ENCODE measurements at regions not wholly inside any gene's neighbourhood (a gene's known extent, or its start where the extent isn't known, plus 50 kb on each side); places are given as distances from the start of the nearest gene placed in this dataset.

DNA sequence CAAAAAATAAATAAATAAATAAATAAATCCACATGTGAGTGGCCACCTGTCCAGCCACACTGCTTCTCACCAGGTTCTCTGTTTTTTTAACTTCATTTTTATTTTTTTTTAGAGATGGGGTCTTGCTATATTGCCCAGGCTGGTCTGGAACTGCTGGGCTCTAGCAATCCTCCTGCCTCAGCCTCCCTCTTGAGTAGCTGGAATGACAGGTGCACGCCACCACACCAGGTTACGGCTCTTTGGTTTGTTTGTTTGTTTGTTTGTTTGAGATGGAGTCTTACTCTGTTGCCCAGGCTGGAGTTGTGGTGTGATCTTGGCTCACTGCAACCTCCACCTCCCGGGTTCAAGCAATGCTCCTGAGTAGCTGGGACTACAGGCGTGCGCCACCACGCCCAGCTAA is 94.5 kb upstream of the CACNA1A start:
- no peak for DNase-seq

- no peak for DNase-seq
Measured at GRCh38 chr19:13600091-13600490, 93.8 kb upstream of the CACNA1A start.

DNA sequence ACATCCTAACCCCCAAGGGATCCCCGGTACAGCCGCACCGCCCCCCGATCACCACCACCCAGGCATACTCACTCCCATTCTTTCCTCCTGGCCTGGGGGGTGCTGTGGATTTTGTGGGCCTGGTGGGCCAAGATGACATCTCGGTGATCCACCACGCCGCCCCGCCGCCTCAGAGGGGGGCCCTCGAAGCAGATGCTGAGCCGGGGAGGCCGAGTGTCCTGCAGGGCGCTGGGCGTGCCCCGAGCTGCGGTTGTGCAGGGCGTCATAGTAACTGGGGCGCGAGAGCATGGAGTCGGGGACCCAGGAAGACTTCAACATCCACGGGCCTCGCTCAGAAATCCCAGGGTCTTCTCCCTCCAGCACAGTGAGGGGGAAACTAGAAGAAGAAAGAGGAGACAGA is 93.4 kb upstream of the CACNA1A start:
- no peak for DNase-seq

GRCh38 chr19:13598098-13598497 is 91.8 kb upstream of the CACNA1A start:
- DNase-seq: no peak

DNA sequence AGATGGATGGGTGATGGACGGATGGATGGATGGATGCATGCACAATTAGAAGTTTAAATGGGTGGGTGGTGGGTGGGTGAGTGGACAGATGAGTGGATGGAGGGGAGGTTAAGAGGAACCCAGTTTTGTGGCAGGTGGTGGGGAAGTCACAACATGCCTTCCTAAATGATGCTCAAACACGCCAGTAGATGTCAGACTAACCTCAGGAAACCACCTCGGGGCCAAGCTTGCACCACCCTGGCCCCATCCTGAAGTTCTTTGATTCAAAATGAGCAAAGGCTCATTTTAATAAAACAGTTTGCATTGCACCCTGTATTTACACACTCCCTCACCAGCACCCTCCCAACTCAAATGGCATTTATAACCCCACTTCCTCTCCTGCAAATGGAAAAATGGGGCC is 91.4 kb upstream of the CACNA1A start:
- DNase-seq: peak; percentile 88

- peak; percentile 85 for DNase-seq
Measured at GRCh38 chr19:13588957-13589833, 82.9 kb upstream of the CACNA1A start.

GRCh38 chr19:13585512-13585911 is 79.2 kb upstream of the CACNA1A start:
- no peak for DNase-seq

DNA sequence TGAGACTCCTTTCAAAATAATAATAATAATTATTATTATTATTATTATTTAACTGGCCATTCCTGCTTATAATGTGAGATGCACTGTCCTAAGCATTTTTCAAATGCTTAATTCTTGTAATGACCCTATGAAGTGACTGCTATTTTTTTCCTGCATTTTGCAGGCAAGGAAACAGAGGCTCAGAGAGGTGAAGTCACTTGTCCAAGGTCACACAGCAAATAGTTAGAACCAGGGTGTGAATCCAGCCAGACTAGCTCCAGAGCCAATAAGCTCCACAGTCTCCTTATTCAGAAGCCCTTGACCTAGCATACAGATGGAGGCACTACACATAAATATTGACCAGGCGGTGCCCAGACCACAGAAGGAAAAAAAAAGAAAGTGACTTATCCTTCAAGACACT is 77.5 kb upstream of the CACNA1A start:
- DNase-seq: no peak

- DNase-seq: peak; percentile 72
Measured at GRCh38 chr19:13583114-13583513, 76.8 kb upstream of the CACNA1A start.

DNA sequence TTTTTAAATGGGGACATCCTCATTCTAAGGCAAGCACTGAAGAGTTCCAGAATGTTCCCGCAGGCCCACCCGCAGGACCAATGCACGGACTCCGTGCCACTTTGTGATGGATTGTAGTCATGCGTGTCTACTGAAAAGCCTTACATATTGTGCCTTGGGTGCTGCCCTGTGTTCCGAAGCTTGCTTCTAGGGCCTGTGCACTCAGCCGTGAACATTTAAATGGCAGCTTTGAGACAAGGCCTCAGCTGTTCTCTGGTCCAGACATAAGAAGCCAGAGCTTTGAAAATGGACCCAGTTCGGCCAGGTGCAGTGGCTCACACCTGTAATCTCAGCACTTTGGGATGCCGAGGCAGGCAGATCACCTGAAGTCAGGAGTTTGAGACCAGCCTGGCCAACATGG is 75.3 kb upstream of the CACNA1A start:
- DNase-seq: no peak

- DNase-seq: no peak
Measured at GRCh38 chr19:13579388-13580060, 73.2 kb upstream of the CACNA1A start.

GRCh38 chr19:13576726-13577125 is 70.4 kb upstream of the CACNA1A start:
- no peak for DNase-seq

GRCh38 chr19:13574933-13575332 is 68.7 kb upstream of the CACNA1A start:
- DNase-seq: peak; percentile 26

- no peak for DNase-seq
Measured at GRCh38 chr19:13573056-13573667, 66.9 kb upstream of the CACNA1A start.

DNA sequence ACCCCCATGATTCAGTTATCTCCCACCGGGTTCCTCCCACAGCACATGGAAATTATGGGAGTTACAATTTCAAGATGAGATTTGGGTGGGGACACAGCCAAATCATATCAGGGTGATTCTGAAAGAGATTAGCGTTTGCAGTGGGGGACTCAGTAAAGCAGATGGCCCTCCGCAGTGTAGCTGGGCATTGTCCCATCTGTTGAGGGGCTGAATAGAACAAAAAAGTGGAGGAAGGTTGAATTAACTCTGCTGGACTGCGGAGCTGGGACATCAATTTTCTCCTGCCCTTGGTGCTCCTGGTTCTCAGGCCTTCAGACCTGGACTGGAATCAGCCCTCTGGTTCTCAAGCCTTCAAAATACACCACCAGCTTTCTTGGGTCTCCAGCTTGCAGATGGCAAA is 55.2 kb upstream of the CACNA1A start:
- DNase-seq: no peak

GRCh38 chr19:13557756-13558398 is 51.6 kb upstream of the CACNA1A start:
- no peak for DNase-seq

DNA sequence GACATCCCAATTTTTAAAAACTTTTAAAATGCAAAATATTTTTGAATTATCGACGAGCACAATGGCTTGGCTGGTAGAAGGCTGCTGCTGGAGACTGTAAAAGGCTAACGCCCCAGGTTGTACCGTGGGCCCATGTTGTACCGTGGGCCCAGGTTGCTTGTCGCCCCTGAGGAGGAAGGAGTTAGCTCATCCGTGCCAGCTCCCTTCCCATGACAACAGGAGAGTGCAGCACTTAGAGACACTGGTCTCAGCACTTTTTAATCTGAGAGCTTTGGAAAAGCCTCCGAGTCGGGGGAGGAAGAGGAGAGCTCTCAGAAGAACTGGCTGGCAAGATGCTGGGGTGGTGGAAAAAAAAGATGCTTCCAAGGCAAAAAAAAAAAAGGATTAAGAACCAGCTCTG is 50.3 kb upstream of the CACNA1A start:
- no peak for DNase-seq
